CD4-positive, alpha-beta T cell (primary cell): ENCODE measurements at regions not wholly inside any gene's neighbourhood (a gene's known extent, or its start where the extent isn't known, plus 50 kb on each side); places are given as distances from the start of the nearest gene placed in this dataset.

Experiments
- ATAC-seq: fragments of 200-7000 bp; cut with Tn5 transposase; one replicate; pipeline ENCODE4 v1.10.0; 2022; ENCODE audit warnings: mild to moderate bottlenecking; ENCODE audit not compliant: poor library complexity
- CTCF ChIA-PET: fragments of 350-600 bp; sonication (Branson Sonifier 250); formaldehyde crosslinking; loops from one replicate; lab custom pipeline; 2021; ENCODE audit warnings: antibody characterized with exemption, inconsistent platforms; lab: Charles Lee
- POLR2A ChIA-PET: fragments of 350-600 bp; sonication (Branson Sonifier 250); formaldehyde crosslinking; loops from one replicate; lab custom pipeline; 2021; ENCODE audit warnings: antibody characterized with exemption, inconsistent platforms; lab: Charles Lee
- DNase-seq, 14 experiments: peaks; one replicate each; pipeline ENCODE4 v3.0.0-alpha.2; 2013 to 2020; ENCODE audit warnings: mixed read lengths in 2 of 14
- H3K27ac ChIP-seq, 2 donors: one replicate each; pipeline versions ENCODE4 v1.5.1 to v1.7.0; 2013; ENCODE audit warnings: low read length in 2 of 2, low read depth in 1 of 2, mild to moderate bottlenecking in 1 of 2
- H3K27me3 ChIP-seq, 2 experiments: 1 replicate in 1 of 2; 2 replicates in 1 of 2; pipeline versions ENCODE4 v1.6.1 to v1.7.0; 2013; ENCODE audit warnings: low read length in 2 of 2, control low read depth in 1 of 2, mild to moderate bottlenecking in 1 of 2, moderate library complexity in 1 of 2; ENCODE audit not compliant: insufficient read depth in 2 of 2, control insufficient read depth in 1 of 2
- H3K36me3 ChIP-seq: one replicate; pipeline ENCODE4 v1.6.1; 2013; ENCODE audit warnings: low read length, control low read depth; ENCODE audit not compliant: insufficient read depth
- H3K4me1 ChIP-seq: one replicate; pipeline ENCODE4 v1.6.1; 2013; ENCODE audit warnings: low read length, control low read depth; ENCODE audit not compliant: insufficient read depth
- H3K4me3 ChIP-seq: one replicate; pipeline ENCODE4 v1.5.1; 2013; ENCODE audit warnings: mild to moderate bottlenecking, low read length, moderate library complexity
- H3K9me3 ChIP-seq, 2 experiments: 1 replicate in 1 of 2; 2 replicates in 1 of 2; pipeline versions ENCODE4 v1.6.1 to v1.7.0; 2013; ENCODE audit warnings: low read length in 2 of 2, mild to moderate bottlenecking in 2 of 2, control low read depth in 1 of 2, moderate library complexity in 1 of 2; ENCODE audit not compliant: control insufficient read depth in 1 of 2, insufficient read depth in 1 of 2
- H3K27ac Mint-ChIP-seq: one replicate; pipeline ENCODE4 v1.8.0; 2020; ENCODE audit warnings: mixed read lengths
- H3K27me3 Mint-ChIP-seq: one replicate; pipeline ENCODE4 v1.8.0; 2021; ENCODE audit warnings: mixed read lengths
- H3K36me3 Mint-ChIP-seq: one replicate; pipeline ENCODE4 v1.8.0; 2021; ENCODE audit warnings: low read depth, mixed read lengths
- H3K4me1 Mint-ChIP-seq: one replicate; pipeline ENCODE4 v1.8.0; 2021; ENCODE audit warnings: low read depth, mixed read lengths
- H3K4me3 Mint-ChIP-seq: one replicate; pipeline ENCODE4 v1.8.0; 2020; ENCODE audit warnings: mild to moderate bottlenecking, mixed read lengths
- H3K9me3 Mint-ChIP-seq: one replicate; pipeline ENCODE4 v1.8.0; 2020; ENCODE audit warnings: mixed read lengths
- CTCF ChIP-seq: fragments of 200-600 bp; IDR thresholded peaks from one replicate; pipeline ENCODE4 v1.8.0; 2022; ENCODE audit warnings: antibody characterized with exemption, mild to moderate bottlenecking
- intact Hi-C, 2 experiments: fragments of 100-400 bp; cut with DNase I in 1 of 2; cut with micrococcal nuclease in 1 of 2; formaldehyde crosslinking; loops; one replicate each; pipeline versions ENCODE4 v1.15.1 to v1.9.0; 2023 to 2025; cut with DNase I, micrococcal nuclease

GRCh38 chr11:134573857-134574256 lies 161.8 kb upstream of the B3GAT1 start:
- intact Hi-C loops, result no loop called here
- ATAC-seq (no peak), DNase-seq (no peak)
- CTCF ChIA-PET, result no interaction called here
- TF ChIP-seq CTCF, result no peak
- H3K4me3 Mint-ChIP-seq, result no peak overlapping the region
- H3K27me3 ChIP-seq, result no peaks in the 10 kb centered on the region
- no peak overlapping the region for H3K27ac Mint-ChIP-seq
- H3K4me1 Mint-ChIP-seq, result no peaks in the 10 kb centered on the region
- H3K9me3 Mint-ChIP-seq, result no peaks in the 10 kb centered on the region
- H3K9me3 ChIP-seq, result no peaks in the 10 kb centered on the region
- H3K4me3 ChIP-seq, result no peak overlapping the region
- POLR2A ChIA-PET, result no interaction called here
- no peaks in the 10 kb centered on the region for H3K36me3 Mint-ChIP-seq
- H3K36me3 ChIP-seq, result no peaks in the 10 kb centered on the region
- no peaks in the 10 kb centered on the region for H3K4me1 ChIP-seq
- peaks cover 5% of the 10 kb centered on the region for H3K27me3 Mint-ChIP-seq
- H3K27ac ChIP-seq, result no peak overlapping the region

GRCh38 chr11:134572741-134573675 lies 161.0 kb upstream of the B3GAT1 start:
- ATAC-seq, result no peak
- ChIA-PET CTCF (no interaction called here), POLR2A (no interaction called here)
- H3K36me3 ChIP-seq, result no peaks in the 10 kb centered on the region
- no peak overlapping the region for H3K27ac ChIP-seq
- no peak for TF ChIP-seq CTCF
- intact Hi-C loops, result no loop called here
- no peaks in the 10 kb centered on the region for H3K4me1 ChIP-seq
- no peak overlapping the region for H3K4me3 ChIP-seq
- Mint-ChIP-seq H3K27ac (no peak overlapping the region), H3K4me3 (no peak overlapping the region), H3K27me3 (peaks cover 4% of the 10 kb centered on the region), H3K4me1 (no peaks in the 10 kb centered on the region), H3K9me3 (no peaks in the 10 kb centered on the region), H3K36me3 (no peaks in the 10 kb centered on the region)
- no peak for DNase-seq
- H3K9me3 ChIP-seq, result no peaks in the 10 kb centered on the region
- H3K27me3 ChIP-seq, result no peaks in the 10 kb centered on the region

GRCh38 chr11:134571301-134571700 lies 159.3 kb upstream of the B3GAT1 start:
- DNase-seq, result no peak
- POLR2A ChIA-PET, result no interaction called here
- CTCF ChIA-PET, result interaction anchor here (0.8 kb wide), 1 partner anchor 30 kb away, joined by 3 read pairs; no protein-coding TSS in a partner anchor

More at GRCh38 chr11:134571301-134571700, 159.3 kb upstream of the B3GAT1 start:
- intact Hi-C loops, result no loop called here
- Mint-ChIP-seq H3K36me3 (no peaks in the 10 kb centered on the region), H3K4me1 (no peaks in the 10 kb centered on the region), H3K27ac (no peak overlapping the region), H3K9me3 (no peaks in the 10 kb centered on the region), H3K4me3 (no peak overlapping the region), H3K27me3 (peaks cover 4% of the 10 kb centered on the region)
- Histone ChIP-seq H3K27ac (no peak overlapping the region), H3K9me3 (no peaks in the 10 kb centered on the region), H3K4me1 (no peaks in the 10 kb centered on the region), H3K27me3 (no peaks in the 10 kb centered on the region), H3K36me3 (no peaks in the 10 kb centered on the region), H3K4me3 (no peak overlapping the region)
- TF ChIP-seq CTCF, result no peak
- ATAC-seq, result no peak
